ENCODE measurements at regions not wholly inside any gene's neighbourhood (a gene's known extent, or its start where the extent isn't known, plus 50 kb on each side); places are given as distances from the start of the nearest gene placed in this dataset.

DNA sequence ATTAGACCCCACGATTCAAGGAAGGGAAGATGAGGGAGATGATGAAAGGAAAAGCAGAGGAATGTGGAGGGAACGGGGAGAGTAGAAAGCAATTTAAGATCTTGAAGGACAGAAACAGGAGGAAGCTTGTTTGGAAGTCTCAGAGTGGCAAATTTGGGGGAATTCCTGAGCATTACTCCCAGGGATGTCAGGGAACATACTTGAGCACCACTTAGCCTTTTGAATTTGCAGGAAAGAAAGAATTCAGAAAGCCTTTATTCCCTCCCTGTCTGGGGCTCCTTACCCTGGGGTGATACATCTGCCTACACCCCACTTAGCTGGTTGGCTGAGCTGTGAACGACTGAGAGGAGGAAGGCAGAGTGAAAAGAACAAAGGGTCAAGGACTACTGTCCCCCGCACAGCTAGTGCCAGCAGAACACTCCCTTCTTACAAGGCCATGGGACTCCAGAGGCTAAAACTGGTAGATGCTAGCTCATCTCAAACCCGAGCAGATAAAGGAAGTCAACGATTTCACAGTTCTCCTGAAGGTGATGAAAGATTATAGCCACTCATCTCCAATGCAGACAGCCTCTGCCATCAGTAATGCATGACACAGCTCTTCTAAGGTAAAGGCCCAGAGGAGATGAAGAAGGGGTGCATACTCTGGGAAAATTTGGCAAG lies 84.0 kb upstream of the AKIP1 start:
- DNase-seq, result no peak

GRCh38 chr11:8828046-8828445 lies 82.9 kb upstream of the AKIP1 start:
- DNase-seq, result no peak

GRCh38 chr11:8828580-8829361 lies 82.2 kb upstream of the AKIP1 start:
- DNase-seq, result no peak

GRCh38 chr11:8829556-8829955 lies 81.4 kb upstream of the AKIP1 start:
- no peak for DNase-seq

DNA sequence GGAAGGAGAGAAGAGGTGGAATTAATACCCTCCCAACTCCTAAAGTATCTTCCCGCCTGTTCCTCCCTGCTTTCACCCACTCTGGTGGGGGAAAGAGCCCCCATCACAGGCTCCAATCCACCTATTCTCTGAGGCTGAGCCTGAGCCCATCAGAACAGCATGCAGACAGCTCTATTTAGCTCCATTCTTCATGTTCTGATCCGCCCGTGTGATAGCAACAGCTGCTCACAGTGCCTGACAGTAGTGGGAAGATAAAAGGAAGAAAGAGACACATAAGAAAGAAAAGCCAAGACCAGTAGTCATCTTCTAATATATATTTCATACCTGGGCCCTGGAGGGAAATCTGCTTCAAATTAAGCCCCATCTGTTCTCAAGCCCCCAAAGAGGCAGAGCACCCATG lies 80.3 kb upstream of the AKIP1 start:
- DNase-seq, result no peak

GRCh38 chr11:8831861-8832260 lies 79.1 kb upstream of the AKIP1 start:
- DNase-seq, result no peak

GRCh38 chr11:8832571-8833260 lies 78.3 kb upstream of the AKIP1 start:
- no peak for DNase-seq

DNA sequence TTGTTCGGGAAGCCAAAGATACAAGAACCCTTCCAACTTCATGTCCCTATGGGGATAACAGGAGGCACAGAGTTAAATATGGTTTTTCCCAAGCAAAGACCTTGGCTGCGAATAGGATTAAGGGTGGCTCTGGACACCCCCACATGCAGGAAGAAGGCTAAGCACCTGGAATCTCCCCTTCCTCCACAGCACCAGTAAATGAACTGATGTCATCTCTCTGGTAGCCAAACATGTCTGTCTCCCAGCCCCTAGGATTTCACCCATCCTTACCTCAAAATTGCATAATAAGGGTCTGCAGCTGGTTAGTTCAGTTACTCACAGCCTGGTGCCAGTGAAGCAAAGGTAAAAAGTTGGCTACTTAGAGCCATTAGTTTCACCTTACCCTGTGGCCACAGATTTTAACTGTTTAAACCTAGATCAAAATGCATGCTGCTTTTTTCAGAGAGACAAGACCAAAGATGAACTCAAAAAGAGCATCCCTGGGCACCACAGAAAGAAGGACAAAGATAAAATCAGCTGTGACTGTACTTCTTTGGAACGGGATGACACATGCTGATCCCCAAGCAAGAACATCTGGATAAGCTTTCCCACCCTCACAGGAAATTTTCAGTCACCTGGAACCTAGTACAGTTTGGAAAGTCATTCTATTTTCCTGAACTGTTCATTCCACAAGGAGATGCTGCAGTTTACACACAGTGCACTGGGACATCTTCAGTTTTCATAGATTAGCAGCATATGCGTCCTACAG lies 77.2 kb upstream of the AKIP1 start:
- no peak for DNase-seq

DNA sequence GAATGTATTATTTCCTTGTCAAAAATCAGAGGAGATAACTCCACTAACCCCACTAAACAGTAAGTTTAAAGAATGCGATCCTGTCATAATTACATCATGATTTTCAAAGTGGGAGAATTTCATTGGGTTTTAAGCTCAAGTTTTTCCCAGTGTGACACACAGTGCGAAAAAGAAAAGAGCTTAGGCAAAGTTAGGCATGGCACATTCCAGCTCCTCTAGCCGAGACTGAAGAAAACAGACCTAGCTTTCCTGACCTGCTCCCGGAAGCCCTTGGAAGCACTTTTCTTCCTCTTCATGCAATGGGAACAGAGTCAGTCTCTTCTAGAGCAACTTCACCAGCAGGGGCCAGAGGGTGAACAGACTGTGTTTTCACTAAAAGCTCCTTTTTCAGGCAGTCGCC lies 76.6 kb upstream of the AKIP1 start:
- DNase-seq, result no peak

- no peak for DNase-seq
Observed at GRCh38 chr11:8838248-8838647, 72.7 kb upstream of the AKIP1 start.

- no peak for DNase-seq
Observed at GRCh38 chr11:8839306-8839956, 71.6 kb upstream of the AKIP1 start.

DNA sequence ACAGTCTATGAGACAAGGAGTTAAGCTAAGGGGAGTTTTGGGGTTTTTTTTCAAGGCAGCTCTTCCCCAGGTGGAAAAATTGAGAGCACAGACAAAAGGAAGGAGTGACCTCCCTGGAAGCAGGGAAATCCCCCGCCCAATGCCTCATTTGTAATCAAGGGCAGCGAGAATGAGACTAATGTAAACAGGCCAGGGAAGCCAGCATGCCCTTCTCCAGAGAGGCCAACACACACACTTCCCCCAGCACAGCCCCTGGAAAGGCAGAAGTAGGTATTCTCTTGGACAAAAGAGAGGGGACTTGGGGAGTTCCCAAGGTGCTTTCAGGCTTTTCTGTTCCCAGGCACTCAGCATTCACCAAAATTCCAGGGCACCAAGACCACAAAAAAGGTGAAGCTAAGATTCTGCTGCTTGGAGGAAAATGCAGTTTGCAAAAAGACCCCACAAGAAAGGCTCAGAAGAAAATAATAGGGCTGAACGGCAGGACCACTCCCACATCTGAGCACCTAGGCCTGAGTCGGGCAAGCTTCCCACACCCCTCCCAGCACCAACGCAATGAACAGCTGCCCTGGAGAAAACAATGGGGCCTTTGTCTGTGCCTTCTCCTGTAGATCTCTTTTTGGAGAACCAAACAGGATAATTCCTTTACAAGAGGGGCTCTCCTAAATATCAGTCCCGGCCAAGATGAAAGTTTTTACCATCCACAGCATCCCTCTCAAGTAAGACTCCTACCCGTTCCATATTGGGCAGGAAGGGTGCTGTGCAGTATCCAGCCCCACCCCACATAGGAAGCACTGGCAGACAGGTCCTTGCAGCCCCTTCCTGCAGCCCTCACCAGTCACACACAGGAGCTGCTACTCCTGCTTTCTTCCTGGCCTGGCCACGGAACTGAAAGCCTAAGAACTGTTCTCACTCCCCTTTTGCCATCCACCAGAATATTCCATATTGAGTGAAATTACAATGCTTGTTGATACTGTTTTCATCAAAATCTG lies 70.7 kb upstream of the AKIP1 start:
- DNase-seq, result no peak

DNA sequence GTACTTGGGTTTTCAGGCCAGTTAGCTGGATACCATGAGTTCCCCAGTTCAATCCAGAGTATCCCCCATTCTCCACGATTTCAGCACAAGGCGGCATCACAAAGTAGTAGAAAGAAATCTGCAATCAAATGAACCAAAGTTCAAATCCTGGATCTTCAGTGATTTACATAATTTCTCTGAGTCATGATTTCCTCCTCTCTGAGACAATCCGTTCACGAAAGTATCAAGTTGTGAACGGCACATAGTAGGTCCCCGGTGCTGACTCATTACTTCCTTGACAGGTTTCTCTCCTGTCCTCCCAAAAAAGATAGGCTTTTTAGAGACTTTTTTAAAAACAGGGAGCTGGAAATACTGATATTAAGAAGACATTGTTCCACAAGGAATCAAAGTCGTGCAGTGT lies 69.1 kb upstream of the AKIP1 start:
- no peak for DNase-seq

GRCh38 chr11:8858808-8859207 lies 52.2 kb upstream of the AKIP1 start:
- no peak for DNase-seq
